GM18858 (cell line): ENCODE measurements at regions not wholly inside any gene's neighbourhood (a gene's known extent, or its start where the extent isn't known, plus 50 kb on each side); places are given as distances from the start of the nearest gene placed in this dataset.

Experiments
- ATAC-seq: cut with Tn5 transposase; IDR thresholded peaks from one replicate; pipeline ENCODE4 v1.9.1; 2021; ENCODE audit not compliant: unreplicated experiment

- ATAC-seq = no peak
Observed at GRCh38 chr4:11736978-11737377, 308.3 kb upstream of the HS3ST1 start.

GRCh38 chr4:11735651-11736050 lies 307.0 kb upstream of the HS3ST1 start:
- ATAC-seq = no peak

- no peak for ATAC-seq
Observed at GRCh38 chr4:11732155-11732554, 303.5 kb upstream of the HS3ST1 start.

GRCh38 chr4:11730545-11730944 lies 301.9 kb upstream of the HS3ST1 start:
- ATAC-seq = no peak

- no peak for ATAC-seq
Observed at GRCh38 chr4:11729548-11729947, 300.9 kb upstream of the HS3ST1 start.

GRCh38 chr4:11727903-11728564 lies 299.3 kb upstream of the HS3ST1 start:
- no peak for ATAC-seq

GRCh38 chr4:11724731-11725130 lies 296.0 kb upstream of the HS3ST1 start:
- ATAC-seq = no peak

- ATAC-seq = no peak
Observed at GRCh38 chr4:11722223-11722622, 293.5 kb upstream of the HS3ST1 start.

GRCh38 chr4:11720292-11720691 lies 291.6 kb upstream of the HS3ST1 start:
- ATAC-seq = no peak

GRCh38 chr4:11719879-11720278 lies 291.2 kb upstream of the HS3ST1 start:
- ATAC-seq = no peak

GRCh38 chr4:11715753-11716521 lies 287.2 kb upstream of the HS3ST1 start:
- no peak for ATAC-seq

- ATAC-seq = no peak
Observed at GRCh38 chr4:11710453-11711093, 281.9 kb upstream of the HS3ST1 start.

- ATAC-seq = no peak
Observed at GRCh38 chr4:11704186-11704830, 275.6 kb upstream of the HS3ST1 start.

- ATAC-seq = no peak
Observed at GRCh38 chr4:11702886-11703557, 274.3 kb upstream of the HS3ST1 start.

- ATAC-seq = no peak
Observed at GRCh38 chr4:11701966-11702725, 273.5 kb upstream of the HS3ST1 start.

GRCh38 chr4:11700751-11701226 lies 272.1 kb upstream of the HS3ST1 start:
- no peak for ATAC-seq

- no peak for ATAC-seq
Observed at GRCh38 chr4:11698846-11699590, 270.3 kb upstream of the HS3ST1 start.

- ATAC-seq = no peak
Observed at GRCh38 chr4:11698033-11698432, 269.3 kb upstream of the HS3ST1 start.

GRCh38 chr4:11693693-11694092 lies 265.0 kb upstream of the HS3ST1 start:
- no peak for ATAC-seq
